ENCODE measurements at regions not wholly inside any gene's neighbourhood (a gene's known extent, or its start where the extent isn't known, plus 50 kb on each side); places are given as distances from the start of the nearest gene placed in this dataset.

GRCh38 chr12:28107679-28108078 lies 82.6 kb upstream of the CCDC91 start:
- no peak for DNase-seq (ENCODE audit: low read depth)

- peak; percentile 52 for DNase-seq (ENCODE audit: low read depth)
These were observed 81.7 kb upstream of the CCDC91 start for GRCh38 chr12:28108599-28108998.

GRCh38 chr12:28110329-28110728 lies 79.9 kb upstream of the CCDC91 start:
- DNase-seq (ENCODE audit: low read depth) = no peak

- peak; percentile 55 for DNase-seq (ENCODE audit: low read depth)
These were observed 75.8 kb upstream of the CCDC91 start for GRCh38 chr12:28114488-28114887.

- DNase-seq (ENCODE audit: low read depth) = no peak
These were observed 68.8 kb upstream of the CCDC91 start for GRCh38 chr12:28121433-28121832.

GRCh38 chr12:28121899-28122655 lies 68.2 kb upstream of the CCDC91 start:
- no peak for DNase-seq (ENCODE audit: low read depth)

GRCh38 chr12:28122756-28123155 lies 67.5 kb upstream of the CCDC91 start:
- no peak for DNase-seq (ENCODE audit: low read depth)

- no peak for DNase-seq (ENCODE audit: low read depth)
These were observed 62.8 kb upstream of the CCDC91 start for GRCh38 chr12:28127455-28127854.

GRCh38 chr12:28129031-28129430 lies 61.2 kb upstream of the CCDC91 start:
- no peak for DNase-seq (ENCODE audit: low read depth)

- DNase-seq (ENCODE audit: low read depth) = no peak
These were observed 60.0 kb upstream of the CCDC91 start for GRCh38 chr12:28130234-28130624.

GRCh38 chr12:28130625-28131598 lies 59.3 kb upstream of the CCDC91 start:
- peak; percentile 100 for DNase-seq (ENCODE audit: low read depth)

GRCh38 chr12:28132398-28132797 lies 57.9 kb upstream of the CCDC91 start:
- DNase-seq (ENCODE audit: low read depth) = no peak

GRCh38 chr12:28135801-28136439 lies 54.3 kb upstream of the CCDC91 start:
- no peak for DNase-seq (ENCODE audit: low read depth)

- no peak for DNase-seq (ENCODE audit: low read depth)
These were observed 52.8 kb upstream of the CCDC91 start for GRCh38 chr12:28137414-28137813.

GRCh38 chr12:28140404-28140803 lies 49.9 kb upstream of the CCDC91 start:
- no peak for DNase-seq (ENCODE audit: low read depth)
